HG02981 (cell line): ENCODE measurements at regions not wholly inside any gene's neighbourhood (a gene's known extent, or its start where the extent isn't known, plus 50 kb on each side); places are given as distances from the start of the nearest gene placed in this dataset.

ENCODE experiments used
- ATAC-seq: cut with Tn5 transposase; IDR thresholded peaks from one replicate; pipeline ENCODE4 v1.9.1; 2021; ENCODE audit warnings: mild to moderate bottlenecking, moderate library complexity; ENCODE audit not compliant: unreplicated experiment

- no peak for ATAC-seq
Measured at GRCh38 chr13:103754783-103755182, 688.6 kb upstream of the SLC10A2 start.

- no peak for ATAC-seq
Measured at GRCh38 chr13:103734837-103735236, 668.6 kb upstream of the SLC10A2 start.

- no peak for ATAC-seq
Measured at GRCh38 chr13:103731959-103732358, 665.7 kb upstream of the SLC10A2 start.

- no peak for ATAC-seq
Measured at GRCh38 chr13:103730407-103730806, 664.2 kb upstream of the SLC10A2 start.

GRCh38 chr13:103726808-103727207 is 660.6 kb upstream of the SLC10A2 start:
- no peak for ATAC-seq

GRCh38 chr13:103716718-103717117 is 650.5 kb upstream of the SLC10A2 start:
- ATAC-seq = no peak

GRCh38 chr13:103715335-103715734 is 649.1 kb upstream of the SLC10A2 start:
- no peak for ATAC-seq

GRCh38 chr13:103703246-103703645 is 637.0 kb upstream of the SLC10A2 start:
- ATAC-seq = no peak

GRCh38 chr13:103698000-103698399 is 631.8 kb upstream of the SLC10A2 start:
- ATAC-seq = no peak

GRCh38 chr13:103695320-103695719 is 629.1 kb upstream of the SLC10A2 start:
- no peak for ATAC-seq

GRCh38 chr13:103694471-103694870 is 628.3 kb upstream of the SLC10A2 start:
- no peak for ATAC-seq

GRCh38 chr13:103694033-103694432 is 627.8 kb upstream of the SLC10A2 start:
- ATAC-seq = no peak

- no peak for ATAC-seq
Measured at GRCh38 chr13:103692442-103692841, 626.2 kb upstream of the SLC10A2 start.

- no peak for ATAC-seq
Measured at GRCh38 chr13:103676329-103676728, 610.1 kb upstream of the SLC10A2 start.

GRCh38 chr13:103671547-103671946 is 605.3 kb upstream of the SLC10A2 start:
- no peak for ATAC-seq

- no peak for ATAC-seq
Measured at GRCh38 chr13:103663996-103664395, 597.8 kb upstream of the SLC10A2 start.

- no peak for ATAC-seq
Measured at GRCh38 chr13:103656311-103656710, 590.1 kb upstream of the SLC10A2 start.

- no peak for ATAC-seq
Measured at GRCh38 chr13:103640606-103641005, 574.4 kb upstream of the SLC10A2 start.

GRCh38 chr13:103639326-103639725 is 573.1 kb upstream of the SLC10A2 start:
- ATAC-seq = no peak

GRCh38 chr13:103638706-103639105 is 572.5 kb upstream of the SLC10A2 start:
- no peak for ATAC-seq

GRCh38 chr13:103634066-103634465 is 567.8 kb upstream of the SLC10A2 start:
- ATAC-seq = no peak

- ATAC-seq = no peak
Measured at GRCh38 chr13:103625194-103625593, 559.0 kb upstream of the SLC10A2 start.

- ATAC-seq = no peak
Measured at GRCh38 chr13:103618151-103618550, 551.9 kb upstream of the SLC10A2 start.

GRCh38 chr13:103615771-103616170 is 549.6 kb upstream of the SLC10A2 start:
- ATAC-seq = no peak
